Stimulated activated CD8-positive, alpha-beta memory T cell treated with anti-CD3 and anti-CD28 coated beads, Interleukin-4, amount 100 ng/mL, for 24 hours (primary cell): ENCODE measurements at regions not wholly inside any gene's neighbourhood (a gene's known extent, or its start where the extent isn't known, plus 50 kb on each side); places are given as distances from the start of the nearest gene placed in this dataset.

Experiments
- DNase-seq: peaks from one replicate; pipeline ENCODE4 v3.0.0-alpha.2; 2020; ENCODE audit warnings: low read depth

GRCh38 chr5:89929834-89930233 is 479.7 kb downstream of the CETN3 start:
- no peak for DNase-seq

GRCh38 chr5:89929173-89929572 is 480.4 kb downstream of the CETN3 start:
- no peak for DNase-seq

- no peak for DNase-seq
Observed at GRCh38 chr5:89922161-89922560, 487.4 kb downstream of the CETN3 start.

GRCh38 chr5:89917112-89917511 is 492.4 kb downstream of the CETN3 start:
- no peak for DNase-seq

DNA sequence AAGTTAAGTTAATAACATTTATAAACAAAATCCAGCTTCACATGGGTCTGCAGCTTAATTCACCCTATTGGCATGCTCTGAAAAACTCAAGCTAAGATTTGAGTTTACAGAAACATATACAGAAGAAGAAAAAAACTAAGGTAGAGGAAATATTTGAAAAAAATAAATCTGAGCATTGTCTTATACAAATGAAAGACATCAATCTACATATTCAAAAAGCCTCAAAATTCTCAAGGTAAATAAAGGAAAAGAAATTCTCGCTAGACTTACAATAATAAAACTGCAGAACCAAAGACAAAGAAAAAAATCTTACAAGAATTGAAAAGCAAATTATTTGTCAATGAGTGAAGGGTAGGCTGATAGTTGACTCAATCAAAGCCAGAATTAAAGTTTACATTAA is 493.4 kb downstream of the CETN3 start:
- DNase-seq = no peak

GRCh38 chr5:89908876-89909275 is 500.7 kb downstream of the CETN3 start:
- DNase-seq = no peak

GRCh38 chr5:89904442-89904841 is 505.1 kb downstream of the CETN3 start:
- DNase-seq = no peak

- DNase-seq = no peak
Observed at GRCh38 chr5:89901983-89902382, 507.6 kb downstream of the CETN3 start.

- DNase-seq = no peak
Observed at GRCh38 chr5:89901346-89901745, 508.2 kb downstream of the CETN3 start.

DNA sequence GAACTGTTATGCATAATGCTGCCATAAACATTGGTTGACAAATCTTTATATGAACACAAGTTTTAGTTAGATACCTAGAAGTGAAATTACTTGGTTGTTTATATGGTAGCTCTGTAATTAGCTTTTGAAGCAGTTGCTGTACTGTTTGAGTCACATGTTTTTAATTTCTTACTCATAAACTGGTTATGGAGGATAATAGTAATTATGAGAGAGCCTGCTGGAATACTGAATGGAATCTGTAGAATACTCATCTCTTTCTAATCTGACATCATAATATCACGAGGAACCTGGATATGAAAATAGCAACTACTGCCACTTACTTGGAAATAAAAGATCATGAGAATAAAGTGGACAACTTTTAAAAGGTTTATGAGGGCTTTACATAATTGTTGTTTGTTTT is 509.2 kb downstream of the CETN3 start:
- no peak for DNase-seq

DNA sequence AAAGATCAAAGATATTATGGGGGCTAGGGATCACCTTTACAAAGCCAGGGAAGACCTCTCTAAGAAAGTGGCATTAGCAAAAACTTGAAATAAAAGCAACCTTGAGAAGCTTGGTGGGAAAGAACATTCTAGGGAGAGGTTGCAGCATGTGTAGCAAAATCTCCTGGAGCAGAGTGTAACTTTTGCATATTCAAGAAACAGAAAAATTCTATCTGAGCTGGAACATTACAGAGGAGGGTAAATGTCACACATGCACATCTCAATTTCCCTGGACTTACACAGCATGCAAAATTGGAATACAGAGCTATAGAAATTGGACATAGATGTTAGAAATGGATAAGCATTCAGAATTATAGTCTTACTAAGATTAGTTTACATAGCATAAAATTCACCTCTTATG is 510.0 kb downstream of the CETN3 start:
- no peak for DNase-seq

- no peak for DNase-seq
Observed at GRCh38 chr5:89893546-89893945, 516.0 kb downstream of the CETN3 start.

DNA sequence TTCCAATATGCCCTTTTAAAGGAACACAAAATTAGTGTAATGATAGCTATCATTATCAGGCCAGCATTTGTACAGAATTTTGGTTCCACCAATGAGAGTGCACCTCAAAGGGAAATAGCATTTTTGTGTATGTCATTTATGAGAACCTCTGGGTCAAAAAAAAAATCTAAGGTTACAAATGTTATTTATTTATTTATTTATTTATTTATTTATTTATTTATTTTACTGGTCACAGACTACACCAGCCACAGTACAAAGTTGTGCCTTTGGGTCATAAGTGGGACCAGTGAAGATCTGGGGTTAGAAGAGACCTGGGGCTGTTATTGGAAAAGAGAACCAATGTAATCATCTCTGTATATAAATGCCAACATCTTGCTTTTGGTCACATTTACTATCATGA is 523.9 kb downstream of the CETN3 start:
- DNase-seq = no peak

DNA sequence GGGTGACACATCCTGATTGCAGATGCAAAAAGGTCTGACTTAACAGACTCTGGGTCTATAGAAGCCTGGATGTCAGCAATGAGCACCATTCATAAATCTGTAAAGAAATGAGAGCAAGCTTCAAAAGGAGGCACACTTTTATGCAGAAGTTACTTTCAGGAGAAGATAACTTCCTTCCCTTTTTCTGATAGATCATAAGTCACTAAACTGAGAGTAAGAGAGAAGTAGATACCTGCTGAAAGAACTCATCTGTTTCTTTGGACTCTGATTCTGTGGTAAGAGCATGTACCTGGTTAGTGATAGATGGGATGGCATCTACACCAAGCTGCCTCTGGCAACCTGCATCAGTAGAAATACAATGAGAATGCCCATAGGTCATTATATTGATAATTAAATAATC is 525.6 kb downstream of the CETN3 start:
- no peak for DNase-seq

DNA sequence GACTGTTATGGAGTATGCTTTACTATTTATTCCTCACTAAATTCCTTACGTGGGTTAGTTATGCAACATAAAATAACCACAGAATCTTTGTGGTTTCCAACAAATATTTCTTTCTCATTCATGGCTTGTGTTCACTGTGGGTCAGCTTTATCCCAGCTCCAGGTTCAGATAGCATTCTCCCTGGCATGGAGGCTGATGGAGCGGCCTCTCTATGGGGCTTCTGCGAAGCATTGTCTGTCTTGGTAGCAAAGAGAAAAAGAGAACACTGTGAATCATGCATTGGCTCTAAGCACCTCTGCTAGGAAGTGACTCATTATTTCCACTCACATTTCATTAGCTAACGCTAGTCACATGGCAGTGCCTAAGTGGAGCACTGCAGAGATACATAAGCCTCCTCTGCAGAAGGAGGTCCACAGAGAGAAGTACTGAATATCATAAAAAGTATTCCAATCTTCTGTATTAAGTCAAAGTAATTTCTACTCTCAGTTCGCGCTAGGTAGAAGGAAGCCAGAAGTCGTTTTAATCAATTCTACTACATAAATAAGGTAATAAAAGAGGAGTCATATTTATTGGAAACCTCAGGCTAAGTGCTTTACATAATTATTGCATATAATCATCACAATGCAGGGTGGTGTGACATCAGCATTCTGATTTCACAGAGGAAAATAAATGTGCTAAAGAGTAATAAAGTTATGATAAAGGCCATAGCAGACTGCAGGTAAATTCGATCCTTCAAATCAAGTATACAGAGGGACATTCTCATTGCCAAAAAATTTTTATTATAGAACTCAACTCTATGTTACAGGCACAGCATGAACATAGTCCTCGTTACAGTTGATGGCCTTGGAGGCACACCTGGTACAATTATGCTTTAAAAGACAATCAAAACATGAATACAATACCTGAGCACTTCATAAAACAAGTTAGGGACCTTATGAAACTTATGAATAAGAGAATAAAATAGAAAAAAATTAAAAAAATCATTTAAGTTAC is 531.1 kb downstream of the CETN3 start:
- no peak for DNase-seq

- DNase-seq = no peak
Observed at GRCh38 chr5:89871906-89872305, 537.6 kb downstream of the CETN3 start.

DNA sequence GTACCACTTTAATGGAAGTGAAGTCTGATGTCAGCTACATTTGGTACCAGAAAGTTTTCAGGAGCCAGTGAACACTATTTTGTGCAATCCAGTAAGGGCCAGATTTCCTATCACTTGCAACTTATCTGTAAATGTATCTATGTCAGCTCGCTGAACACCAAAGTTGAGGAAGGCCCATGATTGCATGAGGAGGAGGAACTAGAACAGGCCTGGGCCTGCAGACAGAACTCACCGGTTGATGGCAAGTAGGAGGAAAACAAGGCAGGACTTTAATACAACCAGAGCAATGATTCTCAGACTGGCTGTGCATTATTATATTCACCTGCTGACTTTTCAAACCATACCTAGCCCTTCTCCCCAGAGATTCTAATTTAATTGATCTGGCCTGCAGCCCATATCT is 540.2 kb downstream of the CETN3 start:
- DNase-seq = no peak

DNA sequence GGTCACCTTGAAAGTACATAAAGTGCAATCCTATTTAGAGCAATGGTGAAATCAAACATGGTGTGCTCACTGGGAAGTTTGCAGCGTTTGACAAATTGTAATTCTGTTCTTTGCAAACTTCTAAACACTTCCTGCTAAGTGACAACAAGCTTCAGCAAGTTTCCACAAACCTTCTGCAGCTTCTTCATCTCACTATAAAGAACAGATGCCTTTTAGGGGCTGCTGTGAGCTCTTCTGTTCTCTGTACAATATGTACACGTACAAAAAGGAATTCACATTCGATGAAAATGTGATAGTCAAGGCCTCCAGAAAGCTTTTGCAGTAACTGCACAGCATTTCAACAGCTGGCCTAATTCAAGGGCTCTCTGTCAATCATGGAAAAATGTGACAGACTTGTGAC is 543.1 kb downstream of the CETN3 start:
- no peak for DNase-seq

DNA sequence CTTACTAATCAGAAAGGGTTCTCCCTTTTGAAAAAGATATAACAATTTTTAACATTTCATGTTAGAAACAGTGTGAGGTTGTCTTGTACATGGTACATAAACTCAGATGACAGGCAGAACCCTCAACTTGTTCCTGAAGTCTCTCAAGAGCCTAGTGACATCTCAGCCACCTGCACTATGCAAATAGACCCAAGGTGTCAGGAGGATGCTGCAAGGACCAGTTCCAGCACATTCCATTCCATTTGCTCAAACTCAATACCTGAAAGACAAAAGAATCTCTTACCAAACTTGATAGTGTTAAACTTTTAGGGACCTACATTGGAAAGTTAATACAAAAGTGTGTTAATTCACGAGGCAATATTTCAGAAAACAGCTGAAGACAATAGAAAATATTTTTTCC is 544.6 kb downstream of the CETN3 start:
- no peak for DNase-seq

DNA sequence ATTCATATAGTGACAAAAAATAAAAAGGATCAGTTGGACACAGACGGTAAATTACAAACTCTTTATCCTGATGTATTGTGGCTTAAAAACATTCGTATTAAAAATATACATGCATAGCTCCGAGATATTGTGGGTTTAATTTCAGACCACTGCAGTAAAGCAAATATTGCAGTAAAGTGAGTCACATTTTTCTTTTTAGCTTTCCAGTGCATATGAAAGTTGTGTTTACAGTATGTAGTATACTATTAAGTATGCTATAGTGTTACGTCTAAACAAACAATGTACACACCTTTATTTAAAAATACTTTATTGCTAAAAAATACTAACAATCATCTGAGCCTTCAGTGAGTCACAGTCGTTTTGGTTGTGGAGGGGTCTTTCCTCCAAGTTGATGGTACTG is 551.8 kb downstream of the CETN3 start:
- DNase-seq = no peak

DNA sequence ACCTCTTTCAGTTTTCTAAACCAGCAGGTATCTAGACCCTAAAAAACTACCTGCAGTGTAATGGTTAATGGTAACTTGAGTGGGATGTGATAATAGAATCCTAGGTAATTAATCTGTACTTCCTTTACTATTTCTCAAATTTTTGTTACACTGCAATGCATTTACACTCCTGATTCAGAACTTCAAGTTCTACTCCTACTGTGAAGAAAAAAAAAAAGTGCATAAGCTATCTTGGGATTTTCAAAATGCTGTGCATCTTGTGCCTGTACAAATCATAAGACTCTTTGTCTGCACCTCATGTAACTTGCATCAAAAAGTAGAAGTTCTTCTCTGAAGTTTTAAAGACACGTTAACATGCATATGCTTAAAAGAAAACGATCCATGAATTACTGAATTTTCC is 554.1 kb downstream of the CETN3 start:
- no peak for DNase-seq

- no peak for DNase-seq
Observed at GRCh38 chr5:89851911-89852310, 557.6 kb downstream of the CETN3 start.

GRCh38 chr5:89850513-89850865 is 559.1 kb downstream of the CETN3 start:
- DNase-seq = no peak

DNA sequence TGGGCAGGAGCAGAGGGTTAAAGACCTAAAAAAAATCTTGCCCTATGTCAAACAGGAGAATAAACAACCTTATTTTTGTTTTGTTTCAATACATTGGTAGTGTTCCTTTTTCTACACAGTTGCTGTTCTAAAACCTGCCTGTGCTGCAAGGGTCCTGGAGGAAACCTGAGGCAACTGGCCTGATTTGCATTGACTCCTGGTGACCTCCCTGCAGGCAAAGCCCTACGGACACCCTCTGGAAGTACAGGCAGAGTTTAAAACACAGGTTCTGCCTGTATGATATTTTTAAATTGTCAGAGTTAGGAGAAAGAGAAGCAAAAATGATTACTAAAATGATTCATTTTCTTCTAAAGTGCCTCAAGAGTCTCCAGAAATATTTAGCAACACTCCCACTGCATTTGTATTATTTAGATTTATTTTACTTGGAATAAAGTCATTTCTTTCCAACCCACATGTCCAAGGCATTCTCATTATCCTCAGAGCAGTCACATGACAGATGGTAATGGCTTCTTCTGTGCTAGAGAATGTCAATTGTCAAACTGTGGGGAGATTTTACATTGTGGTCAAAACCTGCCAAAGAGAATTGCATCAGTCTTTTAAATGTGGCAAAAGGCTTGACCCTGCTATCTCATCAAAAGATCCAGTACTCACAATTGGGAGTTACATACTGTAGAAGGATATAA is 559.6 kb downstream of the CETN3 start:
- DNase-seq = no peak
